Lower leg skin (tissue), 4 donors: ENCODE measurements at regions not wholly inside any gene's neighbourhood (a gene's known extent, or its start where the extent isn't known, plus 50 kb on each side); places are given as distances from the start of the nearest gene placed in this dataset.

Experiments
- DNase-seq, 2 donors: peaks; one replicate each; pipeline ENCODE4 v3.0.0-alpha.2; 2019; ENCODE audit warnings: low spot score in 2 of 2
- H3K4me3 ChIP-seq: fragments of 200-600 bp; sonication (generic); 2 replicates; pipeline ENCODE4 v1.5.1; 2017; ENCODE audit warnings: mild to moderate bottlenecking, low read depth; ENCODE audit not compliant: poor library complexity, severe bottlenecking
- CTCF ChIP-seq, 3 donors: fragments of 450-650 bp; IDR thresholded peaks; one replicate each; pipeline ENCODE4 v1.5.1; 2016; ENCODE audit warnings: antibody characterized with exemption in 3 of 3, mild to moderate bottlenecking in 3 of 3, moderate library complexity in 2 of 3
- POLR2A ChIP-seq, 2 donors: fragments of 450-650 bp; IDR thresholded peaks; one replicate each; pipeline ENCODE4 v1.6.1; 2016 to 2017; ENCODE audit warnings: antibody characterized with exemption in 2 of 2, mild to moderate bottlenecking in 1 of 2, moderate library complexity in 1 of 2
- WGBS, 2 donors: methylation state at CpG; one replicate each; pipeline ENCODE4 v1.1.5; 2018; 5-methylcytosine and 5-hydroxymethylcytosine counted together
- intact Hi-C: fragments of 100-400 bp; cut with DNase I; formaldehyde crosslinking; loops from one replicate; pipeline ENCODE4 v1.15.0; 2023; ENCODE audit warnings: low total_unique reads

GRCh38 chr10:4467481-4467880 is 358.5 kb upstream of the AKR1E2 start:
- TF ChIP-seq CTCF (IDR thresholded peaks at IDR 0.05) = no peak
- TF ChIP-seq POLR2A (IDR thresholded peaks at IDR 0.05) = no peak
- intact Hi-C loops = no loop called here
- H3K4me3 ChIP-seq = no peak overlapping the region
- WGBS, 2 donors = 50 to 66% methylated on average over 1 of the region's 1 CpG
- no peak for DNase-seq

GRCh38 chr10:4460267-4460666 is 365.7 kb upstream of the AKR1E2 start:
- no peak for TF ChIP-seq CTCF (IDR thresholded peaks at IDR 0.05)
- TF ChIP-seq POLR2A (IDR thresholded peaks at IDR 0.05) = no peak
- intact Hi-C loops = no loop called here
- H3K4me3 ChIP-seq = no peak overlapping the region
- DNase-seq = no peak

GRCh38 chr10:4459531-4459930 is 366.5 kb upstream of the AKR1E2 start:
- TF ChIP-seq CTCF (IDR thresholded peaks at IDR 0.05) = no peak
- no peak for TF ChIP-seq POLR2A (IDR thresholded peaks at IDR 0.05)
- no peak overlapping the region for H3K4me3 ChIP-seq
- 91 to 93% methylated on average over 5 of the region's 5 CpGs for WGBS, 2 donors
- DNase-seq = no peak
- intact Hi-C loops = no loop called here

- no peak for TF ChIP-seq POLR2A (IDR thresholded peaks at IDR 0.05)
- WGBS, 2 donors = 94 to 96% methylated on average over 14 of the region's 14 CpGs
- DNase-seq = no peak
- intact Hi-C loops = no loop called here
- H3K4me3 ChIP-seq = no peak overlapping the region
Observed at GRCh38 chr10:4457597-4457996, 368.4 kb upstream of the AKR1E2 start.

- intact Hi-C loops = no loop called here
- no peak overlapping the region for H3K4me3 ChIP-seq
- 41 to 44% methylated on average over 1 of the region's 1 CpG for WGBS, 2 donors
- TF ChIP-seq CTCF (IDR thresholded peaks at IDR 0.05) (no peak), POLR2A (IDR thresholded peaks at IDR 0.05) (no peak)
- no peak for DNase-seq
Observed at GRCh38 chr10:4456776-4457175, 369.2 kb upstream of the AKR1E2 start.

GRCh38 chr10:4456279-4456678 is 369.7 kb upstream of the AKR1E2 start:
- DNase-seq = no peak
- no peak for TF ChIP-seq POLR2A (IDR thresholded peaks at IDR 0.05)
- no peak for TF ChIP-seq CTCF (IDR thresholded peaks at IDR 0.05)
- no peak overlapping the region for H3K4me3 ChIP-seq
- WGBS, 2 donors = 53 to 60% methylated on average over 3 of the region's 3 CpGs
- intact Hi-C loops = no loop called here
